ENCODE measurements at regions not wholly inside any gene's neighbourhood (a gene's known extent, or its start where the extent isn't known, plus 50 kb on each side); places are given as distances from the start of the nearest gene placed in this dataset.

GRCh38 chr4:33369446-33369845 is 2649.3 kb downstream of the PCDH7 start:
- TF ChIP-seq CTCF (IDR thresholded peaks at IDR 0.05) (no peak), POLR2A (IDR thresholded peaks at IDR 0.05) (no peak)

Data from right lobe of liver (tissue), 4 donors.